ENCODE measurements at regions not wholly inside any gene's neighbourhood (a gene's known extent, or its start where the extent isn't known, plus 50 kb on each side); places are given as distances from the start of the nearest gene placed in this dataset.

- TF ChIP-seq, protein P1, sequence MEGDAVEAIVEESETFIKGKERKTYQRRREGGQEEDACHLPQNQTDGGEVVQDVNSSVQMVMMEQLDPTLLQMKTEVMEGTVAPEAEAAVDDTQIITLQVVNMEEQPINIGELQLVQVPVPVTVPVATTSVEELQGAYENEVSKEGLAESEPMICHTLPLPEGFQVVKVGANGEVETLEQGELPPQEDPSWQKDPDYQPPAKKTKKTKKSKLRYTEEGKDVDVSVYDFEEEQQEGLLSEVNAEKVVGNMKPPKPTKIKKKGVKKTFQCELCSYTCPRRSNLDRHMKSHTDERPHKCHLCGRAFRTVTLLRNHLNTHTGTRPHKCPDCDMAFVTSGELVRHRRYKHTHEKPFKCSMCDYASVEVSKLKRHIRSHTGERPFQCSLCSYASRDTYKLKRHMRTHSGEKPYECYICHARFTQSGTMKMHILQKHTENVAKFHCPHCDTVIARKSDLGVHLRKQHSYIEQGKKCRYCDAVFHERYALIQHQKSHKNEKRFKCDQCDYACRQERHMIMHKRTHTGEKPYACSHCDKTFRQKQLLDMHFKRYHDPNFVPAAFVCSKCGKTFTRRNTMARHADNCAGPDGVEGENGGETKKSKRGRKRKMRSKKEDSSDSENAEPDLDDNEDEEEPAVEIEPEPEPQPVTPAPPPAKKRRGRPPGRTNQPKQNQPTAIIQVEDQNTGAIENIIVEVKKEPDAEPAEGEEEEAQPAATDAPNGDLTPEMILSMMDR (CRISPR knock-in tag; IDR thresholded peaks at IDR 0.05): no peak
- TF ChIP-seq NR2F6 (IDR thresholded peaks at IDR 0.05): no peak
- TF ChIP-seq NR2F6 (CRISPR knock-in tag; IDR thresholded peaks at IDR 0.05): no peak
- TF ChIP-seq, protein P2, sequence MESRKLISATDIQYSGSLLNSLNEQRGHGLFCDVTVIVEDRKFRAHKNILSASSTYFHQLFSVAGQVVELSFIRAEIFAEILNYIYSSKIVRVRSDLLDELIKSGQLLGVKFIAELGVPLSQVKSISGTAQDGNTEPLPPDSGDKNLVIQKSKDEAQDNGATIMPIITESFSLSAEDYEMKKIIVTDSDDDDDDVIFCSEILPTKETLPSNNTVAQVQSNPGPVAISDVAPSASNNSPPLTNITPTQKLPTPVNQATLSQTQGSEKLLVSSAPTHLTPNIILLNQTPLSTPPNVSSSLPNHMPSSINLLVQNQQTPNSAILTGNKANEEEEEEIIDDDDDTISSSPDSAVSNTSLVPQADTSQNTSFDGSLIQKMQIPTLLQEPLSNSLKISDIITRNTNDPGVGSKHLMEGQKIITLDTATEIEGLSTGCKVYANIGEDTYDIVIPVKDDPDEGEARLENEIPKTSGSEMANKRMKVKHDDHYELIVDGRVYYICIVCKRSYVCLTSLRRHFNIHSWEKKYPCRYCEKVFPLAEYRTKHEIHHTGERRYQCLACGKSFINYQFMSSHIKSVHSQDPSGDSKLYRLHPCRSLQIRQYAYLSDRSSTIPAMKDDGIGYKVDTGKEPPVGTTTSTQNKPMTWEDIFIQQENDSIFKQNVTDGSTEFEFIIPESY (CRISPR knock-in tag; IDR thresholded peaks at IDR 0.05): no peak
- no peak for TF ChIP-seq SP5 (CRISPR knock-in tag; IDR thresholded peaks at IDR 0.05; ENCODE audit: borderline replicate concordance, low read depth)
- no peak for TF ChIP-seq KAT2B (IDR thresholded peaks at IDR 0.05; ENCODE audit: borderline replicate concordance, low read depth, low read length)
- TF ChIP-seq CHD2 (IDR thresholded peaks at IDR 0.05; ENCODE audit: low read depth, low read length): no peak
- TF ChIP-seq POLR2A (IDR thresholded peaks at IDR 0.05; ENCODE audit: insufficient read depth in 1 of 2, low read depth in 2 of 2, low read length in 2 of 2): no peak
- no peak for TF ChIP-seq ZNF296 (CRISPR knock-in tag; conservative IDR thresholded peaks at IDR 0.05)
- TF ChIP-seq KDM1A (CRISPR knock-in tag; IDR thresholded peaks at IDR 0.05): no peak
- no peak for TF ChIP-seq PITX1 (CRISPR knock-in tag; IDR thresholded peaks at IDR 0.05)
- TF ChIP-seq, protein P3, sequence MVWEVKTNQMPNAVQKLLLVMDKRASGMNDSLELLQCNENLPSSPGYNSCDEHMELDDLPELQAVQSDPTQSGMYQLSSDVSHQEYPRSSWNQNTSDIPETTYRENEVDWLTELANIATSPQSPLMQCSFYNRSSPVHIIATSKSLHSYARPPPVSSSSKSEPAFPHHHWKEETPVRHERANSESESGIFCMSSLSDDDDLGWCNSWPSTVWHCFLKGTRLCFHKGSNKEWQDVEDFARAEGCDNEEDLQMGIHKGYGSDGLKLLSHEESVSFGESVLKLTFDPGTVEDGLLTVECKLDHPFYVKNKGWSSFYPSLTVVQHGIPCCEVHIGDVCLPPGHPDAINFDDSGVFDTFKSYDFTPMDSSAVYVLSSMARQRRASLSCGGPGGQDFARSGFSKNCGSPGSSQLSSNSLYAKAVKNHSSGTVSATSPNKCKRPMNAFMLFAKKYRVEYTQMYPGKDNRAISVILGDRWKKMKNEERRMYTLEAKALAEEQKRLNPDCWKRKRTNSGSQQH (CRISPR knock-in tag; IDR thresholded peaks at IDR 0.05; ENCODE audit: low read depth): no peak
- no peak for TF ChIP-seq SETDB1 (CRISPR knock-in tag; IDR thresholded peaks at IDR 0.05; ENCODE audit: borderline replicate concordance)
- TF ChIP-seq CCAR2 (optimal IDR thresholded peaks at IDR 0.05; ENCODE audit: low read depth, low read length): no peak
Measured at GRCh38 chr10:129174232-129175014, 292.6 kb upstream of the MGMT start.

All from HepG2 (cell line).